ENCODE measurements at regions not wholly inside any gene's neighbourhood (a gene's known extent, or its start where the extent isn't known, plus 50 kb on each side); places are given as distances from the start of the nearest gene placed in this dataset.

DNA sequence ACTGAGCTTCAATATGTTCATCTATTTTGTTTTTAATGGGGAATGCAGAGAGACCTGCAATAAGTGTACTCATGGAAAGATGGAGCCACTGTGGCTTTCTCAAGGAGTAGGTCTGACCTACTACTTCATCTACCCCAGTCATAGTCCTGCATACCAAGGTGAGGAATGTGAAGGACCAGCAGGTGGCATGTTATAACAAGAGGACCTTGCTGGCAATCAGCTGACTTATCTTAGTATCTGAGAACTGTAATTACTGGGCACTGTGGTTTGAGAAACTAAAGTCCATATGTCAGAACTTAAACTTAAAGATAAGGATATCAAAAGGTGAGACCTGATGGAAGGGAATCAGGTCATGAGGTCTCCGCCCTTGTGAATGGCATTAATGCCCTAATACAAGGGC is 1104.2 kb downstream of the BCL11A start:
- no peak for TF ChIP-seq TOX (CRISPR knock-in tag; IDR thresholded peaks at IDR 0.05; ENCODE audit: borderline replicate concordance)
- TF ChIP-seq, protein P1, sequence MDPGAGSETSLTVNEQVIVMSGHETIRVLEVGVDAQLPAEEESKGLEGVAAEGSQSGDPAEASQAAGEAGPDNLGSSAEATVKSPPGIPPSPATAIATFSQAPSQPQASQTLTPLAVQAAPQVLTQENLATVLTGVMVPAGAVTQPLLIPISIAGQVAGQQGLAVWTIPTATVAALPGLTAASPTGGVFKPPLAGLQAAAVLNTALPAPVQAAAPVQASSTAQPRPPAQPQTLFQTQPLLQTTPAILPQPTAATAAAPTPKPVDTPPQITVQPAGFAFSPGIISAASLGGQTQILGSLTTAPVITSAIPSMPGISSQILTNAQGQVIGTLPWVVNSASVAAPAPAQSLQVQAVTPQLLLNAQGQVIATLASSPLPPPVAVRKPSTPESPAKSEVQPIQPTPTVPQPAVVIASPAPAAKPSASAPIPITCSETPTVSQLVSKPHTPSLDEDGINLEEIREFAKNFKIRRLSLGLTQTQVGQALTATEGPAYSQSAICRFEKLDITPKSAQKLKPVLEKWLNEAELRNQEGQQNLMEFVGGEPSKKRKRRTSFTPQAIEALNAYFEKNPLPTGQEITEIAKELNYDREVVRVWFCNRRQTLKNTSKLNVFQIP (CRISPR knock-in tag; IDR thresholded peaks at IDR 0.05; ENCODE audit: borderline replicate concordance, low read depth) = no peak
- no peak for TF ChIP-seq TCF4 (CRISPR knock-in tag; IDR thresholded peaks at IDR 0.05; ENCODE audit: borderline replicate concordance)
- no peak for ATAC-seq

DNA sequence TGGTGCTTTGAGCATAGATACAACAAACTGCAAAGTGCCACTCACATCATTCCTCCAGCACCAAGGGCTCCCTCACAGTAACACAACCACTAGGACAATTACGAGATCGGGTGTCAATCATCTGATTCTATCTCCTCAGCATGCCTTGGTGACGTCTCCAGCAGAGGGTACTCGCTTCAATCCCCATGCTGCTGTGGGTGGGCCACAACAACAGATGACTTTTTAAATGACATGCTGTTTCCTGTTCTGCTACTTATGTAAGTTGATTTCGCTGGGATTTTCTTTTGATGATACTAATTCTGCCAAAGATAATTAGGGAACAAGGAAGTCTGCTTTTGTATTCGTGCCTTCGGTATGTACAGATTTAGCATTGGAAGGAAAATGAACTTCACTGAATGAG is 1113.0 kb downstream of the BCL11A start:
- TF ChIP-seq ZC3H10 (CRISPR knock-in tag; IDR thresholded peaks at IDR 0.05) (no peak), SNAI2 (CRISPR knock-in tag; IDR thresholded peaks at IDR 0.05) (no peak), ESRRG (CRISPR knock-in tag; IDR thresholded peaks at IDR 0.05) (no peak), GLIS3 (CRISPR knock-in tag; IDR thresholded peaks at IDR 0.05) (no peak), ISL1 (CRISPR knock-in tag; IDR thresholded peaks at IDR 0.05) (no peak), ZNF70 (CRISPR knock-in tag; IDR thresholded peaks at IDR 0.05) (no peak), ARNTL (CRISPR knock-in tag; IDR thresholded peaks at IDR 0.05; ENCODE audit: borderline replicate concordance, low read depth) (no peak), ZFP30 (CRISPR knock-in tag; IDR thresholded peaks at IDR 0.05) (no peak), BACH2 (CRISPR knock-in tag; IDR thresholded peaks at IDR 0.05; ENCODE audit: borderline replicate concordance) (no peak), TCF4 (CRISPR knock-in tag; IDR thresholded peaks at IDR 0.05; ENCODE audit: borderline replicate concordance) (no peak), ZFP3 (CRISPR knock-in tag; IDR thresholded peaks at IDR 0.05) (no peak)
- TF ChIP-seq, protein P2, sequence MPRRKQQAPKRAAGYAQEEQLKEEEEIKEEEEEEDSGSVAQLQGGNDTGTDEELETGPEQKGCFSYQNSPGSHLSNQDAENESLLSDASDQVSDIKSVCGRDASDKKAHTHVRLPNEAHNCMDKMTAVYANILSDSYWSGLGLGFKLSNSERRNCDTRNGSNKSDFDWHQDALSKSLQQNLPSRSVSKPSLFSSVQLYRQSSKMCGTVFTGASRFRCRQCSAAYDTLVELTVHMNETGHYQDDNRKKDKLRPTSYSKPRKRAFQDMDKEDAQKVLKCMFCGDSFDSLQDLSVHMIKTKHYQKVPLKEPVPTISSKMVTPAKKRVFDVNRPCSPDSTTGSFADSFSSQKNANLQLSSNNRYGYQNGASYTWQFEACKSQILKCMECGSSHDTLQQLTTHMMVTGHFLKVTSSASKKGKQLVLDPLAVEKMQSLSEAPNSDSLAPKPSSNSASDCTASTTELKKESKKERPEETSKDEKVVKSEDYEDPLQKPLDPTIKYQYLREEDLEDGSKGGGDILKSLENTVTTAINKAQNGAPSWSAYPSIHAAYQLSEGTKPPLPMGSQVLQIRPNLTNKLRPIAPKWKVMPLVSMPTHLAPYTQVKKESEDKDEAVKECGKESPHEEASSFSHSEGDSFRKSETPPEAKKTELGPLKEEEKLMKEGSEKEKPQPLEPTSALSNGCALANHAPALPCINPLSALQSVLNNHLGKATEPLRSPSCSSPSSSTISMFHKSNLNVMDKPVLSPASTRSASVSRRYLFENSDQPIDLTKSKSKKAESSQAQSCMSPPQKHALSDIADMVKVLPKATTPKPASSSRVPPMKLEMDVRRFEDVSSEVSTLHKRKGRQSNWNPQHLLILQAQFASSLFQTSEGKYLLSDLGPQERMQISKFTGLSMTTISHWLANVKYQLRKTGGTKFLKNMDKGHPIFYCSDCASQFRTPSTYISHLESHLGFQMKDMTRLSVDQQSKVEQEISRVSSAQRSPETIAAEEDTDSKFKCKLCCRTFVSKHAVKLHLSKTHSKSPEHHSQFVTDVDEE (CRISPR knock-in tag; IDR thresholded peaks at IDR 0.05) = no peak
- TF ChIP-seq, protein P1 (CRISPR knock-in tag; IDR thresholded peaks at IDR 0.05; ENCODE audit: borderline replicate concordance, low read depth) = no peak
- TF ChIP-seq, protein P3, sequence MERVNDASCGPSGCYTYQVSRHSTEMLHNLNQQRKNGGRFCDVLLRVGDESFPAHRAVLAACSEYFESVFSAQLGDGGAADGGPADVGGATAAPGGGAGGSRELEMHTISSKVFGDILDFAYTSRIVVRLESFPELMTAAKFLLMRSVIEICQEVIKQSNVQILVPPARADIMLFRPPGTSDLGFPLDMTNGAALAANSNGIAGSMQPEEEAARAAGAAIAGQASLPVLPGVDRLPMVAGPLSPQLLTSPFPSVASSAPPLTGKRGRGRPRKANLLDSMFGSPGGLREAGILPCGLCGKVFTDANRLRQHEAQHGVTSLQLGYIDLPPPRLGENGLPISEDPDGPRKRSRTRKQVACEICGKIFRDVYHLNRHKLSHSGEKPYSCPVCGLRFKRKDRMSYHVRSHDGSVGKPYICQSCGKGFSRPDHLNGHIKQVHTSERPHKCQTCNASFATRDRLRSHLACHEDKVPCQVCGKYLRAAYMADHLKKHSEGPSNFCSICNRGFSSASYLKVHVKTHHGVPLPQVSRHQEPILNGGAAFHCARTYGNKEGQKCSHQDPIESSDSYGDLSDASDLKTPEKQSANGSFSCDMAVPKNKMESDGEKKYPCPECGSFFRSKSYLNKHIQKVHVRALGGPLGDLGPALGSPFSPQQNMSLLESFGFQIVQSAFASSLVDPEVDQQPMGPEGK (CRISPR knock-in tag; IDR thresholded peaks at IDR 0.05; ENCODE audit: borderline replicate concordance) = no peak
- TF ChIP-seq, protein P4, sequence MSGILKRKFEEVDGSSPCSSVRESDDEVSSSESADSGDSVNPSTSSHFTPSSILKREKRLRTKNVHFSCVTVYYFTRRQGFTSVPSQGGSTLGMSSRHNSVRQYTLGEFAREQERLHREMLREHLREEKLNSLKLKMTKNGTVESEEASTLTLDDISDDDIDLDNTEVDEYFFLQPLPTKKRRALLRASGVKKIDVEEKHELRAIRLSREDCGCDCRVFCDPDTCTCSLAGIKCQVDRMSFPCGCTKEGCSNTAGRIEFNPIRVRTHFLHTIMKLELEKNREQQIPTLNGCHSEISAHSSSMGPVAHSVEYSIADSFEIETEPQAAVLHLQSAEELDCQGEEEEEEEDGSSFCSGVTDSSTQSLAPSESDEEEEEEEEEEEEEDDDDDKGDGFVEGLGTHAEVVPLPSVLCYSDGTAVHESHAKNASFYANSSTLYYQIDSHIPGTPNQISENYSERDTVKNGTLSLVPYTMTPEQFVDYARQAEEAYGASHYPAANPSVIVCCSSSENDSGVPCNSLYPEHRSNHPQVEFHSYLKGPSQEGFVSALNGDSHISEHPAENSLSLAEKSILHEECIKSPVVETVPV (CRISPR knock-in tag; IDR thresholded peaks at IDR 0.05) = no peak
- TF ChIP-seq, protein P5, sequence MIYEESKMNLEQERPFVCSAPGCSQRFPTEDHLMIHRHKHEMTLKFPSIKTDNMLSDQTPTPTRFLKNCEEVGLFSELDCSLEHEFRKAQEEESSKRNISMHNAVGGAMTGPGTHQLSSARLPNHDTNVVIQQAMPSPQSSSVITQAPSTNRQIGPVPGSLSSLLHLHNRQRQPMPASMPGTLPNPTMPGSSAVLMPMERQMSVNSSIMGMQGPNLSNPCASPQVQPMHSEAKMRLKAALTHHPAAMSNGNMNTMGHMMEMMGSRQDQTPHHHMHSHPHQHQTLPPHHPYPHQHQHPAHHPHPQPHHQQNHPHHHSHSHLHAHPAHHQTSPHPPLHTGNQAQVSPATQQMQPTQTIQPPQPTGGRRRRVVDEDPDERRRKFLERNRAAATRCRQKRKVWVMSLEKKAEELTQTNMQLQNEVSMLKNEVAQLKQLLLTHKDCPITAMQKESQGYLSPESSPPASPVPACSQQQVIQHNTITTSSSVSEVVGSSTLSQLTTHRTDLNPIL (CRISPR knock-in tag; IDR thresholded peaks at IDR 0.05; ENCODE audit: low read depth) = no peak
- no peak for ATAC-seq

DNA sequence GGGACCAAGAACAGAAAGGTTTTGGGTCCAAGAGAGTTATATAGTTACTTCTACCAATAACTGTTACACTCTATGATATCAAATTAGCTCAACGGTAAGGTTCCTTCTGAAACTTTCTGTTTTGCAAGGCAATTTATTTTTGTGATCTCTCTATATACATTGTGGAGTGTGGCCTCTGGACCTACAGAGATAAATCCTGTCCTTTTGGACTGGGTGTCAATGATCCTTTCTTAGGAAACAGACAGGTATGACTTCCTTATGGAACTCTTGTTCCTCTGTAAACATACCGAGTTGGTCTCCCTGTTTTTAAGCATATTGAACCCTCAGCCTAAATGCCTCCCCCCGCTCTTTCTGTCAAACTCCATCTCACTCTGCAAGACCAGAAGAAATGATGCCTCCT is 1117.8 kb downstream of the BCL11A start:
- ATAC-seq = no peak
- TF ChIP-seq, protein P1 (CRISPR knock-in tag; IDR thresholded peaks at IDR 0.05; ENCODE audit: borderline replicate concordance, low read depth) = no peak
- TF ChIP-seq GLIS3 (CRISPR knock-in tag; IDR thresholded peaks at IDR 0.05) (no peak), TCF4 (CRISPR knock-in tag; IDR thresholded peaks at IDR 0.05; ENCODE audit: borderline replicate concordance) (no peak), OSR1 (CRISPR knock-in tag; IDR thresholded peaks at IDR 0.05) (no peak), TOX (CRISPR knock-in tag; IDR thresholded peaks at IDR 0.05; ENCODE audit: borderline replicate concordance) (no peak), ZNF8 (CRISPR knock-in tag; IDR thresholded peaks at IDR 0.05) (no peak), ESRRG (CRISPR knock-in tag; IDR thresholded peaks at IDR 0.05) (no peak), PPARA (CRISPR knock-in tag; IDR thresholded peaks at IDR 0.05; ENCODE audit: borderline replicate concordance) (no peak), CSDC2 (CRISPR knock-in tag; IDR thresholded peaks at IDR 0.05) (no peak), ZFP30 (CRISPR knock-in tag; IDR thresholded peaks at IDR 0.05) (no peak), ISL1 (CRISPR knock-in tag; IDR thresholded peaks at IDR 0.05) (no peak), ARNTL (CRISPR knock-in tag; IDR thresholded peaks at IDR 0.05; ENCODE audit: borderline replicate concordance, low read depth) (no peak)
- TF ChIP-seq, protein P5 (CRISPR knock-in tag; IDR thresholded peaks at IDR 0.05; ENCODE audit: low read depth) = no peak
